SK-N-SH (cell line): ENCODE measurements at regions not wholly inside any gene's neighbourhood (a gene's known extent, or its start where the extent isn't known, plus 50 kb on each side); places are given as distances from the start of the nearest gene placed in this dataset.

Source experiments
- CHD2 ChIP-seq: fragments of 150-350 bp; IDR thresholded peaks from 2 replicates; pipeline ENCODE4 v1.6.1; 2018; ENCODE audit warnings: low read length; ENCODE audit not compliant: partially characterized antibody
- ELF1 ChIP-seq: IDR thresholded peaks from 2 replicates; pipeline ENCODE4 v1.4.0; 2012
- EP300 ChIP-seq, 2 experiments: IDR thresholded peaks; 2 replicates each; pipeline versions ENCODE4 v1.4.0 to v1.6.1; 2012; ENCODE audit warnings: borderline replicate concordance in 1 of 2, low read depth in 1 of 2, low read length in 1 of 2
- FOSL2 ChIP-seq: IDR thresholded peaks from 2 replicates; pipeline ENCODE4 v1.4.0; 2012; ENCODE audit warnings: low read depth, mild to moderate bottlenecking, moderate library complexity, borderline replicate concordance
- FOXJ3 ChIP-seq: sonication (generic); formaldehyde crosslinking; IDR thresholded peaks from 2 replicates; pipeline ENCODE4 v1.5.1; 2020; ENCODE audit warnings: mild to moderate bottlenecking, missing genetic modification reagents
- FOXM1 ChIP-seq: IDR thresholded peaks from 2 replicates; pipeline ENCODE4 v1.4.0; 2012; ENCODE audit warnings: low read depth, mild to moderate bottlenecking
- GABPA ChIP-seq: IDR thresholded peaks from 2 replicates; pipeline ENCODE4 v1.4.0; 2012; ENCODE audit warnings: low read depth, mild to moderate bottlenecking
- GATA2 ChIP-seq: sonication (generic); formaldehyde crosslinking; IDR thresholded peaks from 2 replicates; pipeline ENCODE4 v1.5.0; 2020; ENCODE audit warnings: mild to moderate bottlenecking, missing genetic modification reagents
- JUND ChIP-seq: IDR thresholded peaks from 2 replicates; pipeline ENCODE4 v1.4.0; 2012
- MXI1 ChIP-seq: IDR thresholded peaks from 2 replicates; pipeline ENCODE4 v1.6.1; 2012; ENCODE audit warnings: mild to moderate bottlenecking, low read depth, low read length, improper control_type of control experiment
- NFIC ChIP-seq: IDR thresholded peaks from 2 replicates; pipeline ENCODE4 v1.4.0; 2012; ENCODE audit warnings: borderline replicate concordance
- RAD21 ChIP-seq: IDR thresholded peaks from 2 replicates; pipeline ENCODE4 v1.6.1; 2012; ENCODE audit warnings: mild to moderate bottlenecking, low read length
- RXRA ChIP-seq: IDR thresholded peaks from 2 replicates; pipeline ENCODE4 v1.4.0; 2012; ENCODE audit warnings: low read depth, mild to moderate bottlenecking, borderline replicate concordance
- SIN3A ChIP-seq: IDR thresholded peaks from 2 replicates; pipeline ENCODE4 v1.6.1; 2012; ENCODE audit warnings: low read depth, mild to moderate bottlenecking, low read length, moderate library complexity, borderline replicate concordance
- TAF1 ChIP-seq: IDR thresholded peaks from 2 replicates; pipeline ENCODE4 v1.6.1; 2012; ENCODE audit warnings: low read depth, mild to moderate bottlenecking, low read length, moderate library complexity, borderline replicate concordance
- TCF12 ChIP-seq: IDR thresholded peaks from 2 replicates; pipeline ENCODE4 v1.4.0; 2012
- YY1 ChIP-seq: IDR thresholded peaks from 2 replicates; pipeline ENCODE4 v1.4.0; 2012; ENCODE audit warnings: low read depth, mild to moderate bottlenecking
- TF ChIP-seq, protein P1 (sequence below): IDR thresholded peaks from 2 replicates; pipeline ENCODE4 v1.6.1; 2012; ENCODE audit warnings: mild to moderate bottlenecking, low read depth, low read length, moderate library complexity
- TF ChIP-seq, protein P2 (sequence below): IDR thresholded peaks from 2 replicates; pipeline ENCODE4 v1.4.0; 2012; ENCODE audit warnings: low read depth
- TF ChIP-seq, protein P3 (sequence below): IDR thresholded peaks from 2 replicates; pipeline ENCODE4 v1.4.0; 2012; ENCODE audit warnings: low read depth, borderline replicate concordance
- TF ChIP-seq, protein P4 (sequence below): IDR thresholded peaks from 2 replicates; pipeline ENCODE4 v1.4.0; 2012; ENCODE audit warnings: low read depth, borderline replicate concordance
- TF ChIP-seq, protein P5 (sequence below): IDR thresholded peaks from 2 replicates; pipeline ENCODE4; 2012

DNA sequence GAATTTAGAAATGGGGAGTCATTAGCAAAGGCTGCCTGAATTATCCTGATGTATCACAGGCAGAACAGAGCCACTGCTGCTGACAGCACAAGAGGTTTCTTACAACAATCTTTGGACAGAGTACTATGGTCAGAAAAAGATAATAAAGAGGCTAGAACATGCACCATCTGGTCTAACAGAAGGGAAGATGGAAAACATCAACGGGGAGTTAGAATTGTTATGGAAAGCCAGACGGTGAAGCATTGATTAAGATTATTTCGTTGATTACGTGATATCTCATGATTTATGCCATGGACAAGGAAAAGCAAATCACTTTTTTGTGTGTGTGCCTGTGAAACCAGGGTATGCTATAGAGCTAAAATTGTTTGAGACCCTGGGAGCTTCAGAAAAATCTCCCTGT lies 409.4 kb upstream of the ETAA1 start (continued):
- TF ChIP-seq, protein P1, sequence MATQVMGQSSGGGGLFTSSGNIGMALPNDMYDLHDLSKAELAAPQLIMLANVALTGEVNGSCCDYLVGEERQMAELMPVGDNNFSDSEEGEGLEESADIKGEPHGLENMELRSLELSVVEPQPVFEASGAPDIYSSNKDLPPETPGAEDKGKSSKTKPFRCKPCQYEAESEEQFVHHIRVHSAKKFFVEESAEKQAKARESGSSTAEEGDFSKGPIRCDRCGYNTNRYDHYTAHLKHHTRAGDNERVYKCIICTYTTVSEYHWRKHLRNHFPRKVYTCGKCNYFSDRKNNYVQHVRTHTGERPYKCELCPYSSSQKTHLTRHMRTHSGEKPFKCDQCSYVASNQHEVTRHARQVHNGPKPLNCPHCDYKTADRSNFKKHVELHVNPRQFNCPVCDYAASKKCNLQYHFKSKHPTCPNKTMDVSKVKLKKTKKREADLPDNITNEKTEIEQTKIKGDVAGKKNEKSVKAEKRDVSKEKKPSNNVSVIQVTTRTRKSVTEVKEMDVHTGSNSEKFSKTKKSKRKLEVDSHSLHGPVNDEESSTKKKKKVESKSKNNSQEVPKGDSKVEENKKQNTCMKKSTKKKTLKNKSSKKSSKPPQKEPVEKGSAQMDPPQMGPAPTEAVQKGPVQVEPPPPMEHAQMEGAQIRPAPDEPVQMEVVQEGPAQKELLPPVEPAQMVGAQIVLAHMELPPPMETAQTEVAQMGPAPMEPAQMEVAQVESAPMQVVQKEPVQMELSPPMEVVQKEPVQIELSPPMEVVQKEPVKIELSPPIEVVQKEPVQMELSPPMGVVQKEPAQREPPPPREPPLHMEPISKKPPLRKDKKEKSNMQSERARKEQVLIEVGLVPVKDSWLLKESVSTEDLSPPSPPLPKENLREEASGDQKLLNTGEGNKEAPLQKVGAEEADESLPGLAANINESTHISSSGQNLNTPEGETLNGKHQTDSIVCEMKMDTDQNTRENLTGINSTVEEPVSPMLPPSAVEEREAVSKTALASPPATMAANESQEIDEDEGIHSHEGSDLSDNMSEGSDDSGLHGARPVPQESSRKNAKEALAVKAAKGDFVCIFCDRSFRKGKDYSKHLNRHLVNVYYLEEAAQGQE: no peak
- TF ChIP-seq, protein P2, sequence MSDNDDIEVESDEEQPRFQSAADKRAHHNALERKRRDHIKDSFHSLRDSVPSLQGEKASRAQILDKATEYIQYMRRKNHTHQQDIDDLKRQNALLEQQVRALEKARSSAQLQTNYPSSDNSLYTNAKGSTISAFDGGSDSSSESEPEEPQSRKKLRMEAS: no peak
- TF ChIP-seq FOXM1 (no peak), FOXJ3 (peak; percentile 77), SIN3A (no peak), CHD2 (peak; percentile 77), NFIC (no peak), GATA2 (CRISPR knock-in tag) (peak; percentile 95), EP300 (IDR thresholded peaks at IDR 0.05; ENCODE audit: borderline replicate concordance in 1 of 2, low read depth in 1 of 2, low read length in 1 of 2) (peak in 1 of 2 experiments; percentile 98; a peak in 2 of 4 replicates), GABPA (no peak), JUND (no peak), TCF12 (peak; percentile 48; the same call in 1 of the 2 replicates), YY1 (no peak), MXI1 (peak; percentile 59; the same call in 1 of the 2 replicates), TAF1 (no peak), RXRA (no peak), ELF1 (no peak), RAD21 (peak; percentile 27), FOSL2 (no peak)
- TF ChIP-seq, protein P3, sequence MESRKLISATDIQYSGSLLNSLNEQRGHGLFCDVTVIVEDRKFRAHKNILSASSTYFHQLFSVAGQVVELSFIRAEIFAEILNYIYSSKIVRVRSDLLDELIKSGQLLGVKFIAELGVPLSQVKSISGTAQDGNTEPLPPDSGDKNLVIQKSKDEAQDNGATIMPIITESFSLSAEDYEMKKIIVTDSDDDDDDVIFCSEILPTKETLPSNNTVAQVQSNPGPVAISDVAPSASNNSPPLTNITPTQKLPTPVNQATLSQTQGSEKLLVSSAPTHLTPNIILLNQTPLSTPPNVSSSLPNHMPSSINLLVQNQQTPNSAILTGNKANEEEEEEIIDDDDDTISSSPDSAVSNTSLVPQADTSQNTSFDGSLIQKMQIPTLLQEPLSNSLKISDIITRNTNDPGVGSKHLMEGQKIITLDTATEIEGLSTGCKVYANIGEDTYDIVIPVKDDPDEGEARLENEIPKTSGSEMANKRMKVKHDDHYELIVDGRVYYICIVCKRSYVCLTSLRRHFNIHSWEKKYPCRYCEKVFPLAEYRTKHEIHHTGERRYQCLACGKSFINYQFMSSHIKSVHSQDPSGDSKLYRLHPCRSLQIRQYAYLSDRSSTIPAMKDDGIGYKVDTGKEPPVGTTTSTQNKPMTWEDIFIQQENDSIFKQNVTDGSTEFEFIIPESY: no peak
- TF ChIP-seq, protein P4, sequence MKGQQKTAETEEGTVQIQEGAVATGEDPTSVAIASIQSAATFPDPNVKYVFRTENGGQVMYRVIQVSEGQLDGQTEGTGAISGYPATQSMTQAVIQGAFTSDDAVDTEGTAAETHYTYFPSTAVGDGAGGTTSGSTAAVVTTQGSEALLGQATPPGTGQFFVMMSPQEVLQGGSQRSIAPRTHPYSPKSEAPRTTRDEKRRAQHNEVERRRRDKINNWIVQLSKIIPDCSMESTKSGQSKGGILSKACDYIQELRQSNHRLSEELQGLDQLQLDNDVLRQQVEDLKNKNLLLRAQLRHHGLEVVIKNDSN: no peak
- TF ChIP-seq, protein P5, sequence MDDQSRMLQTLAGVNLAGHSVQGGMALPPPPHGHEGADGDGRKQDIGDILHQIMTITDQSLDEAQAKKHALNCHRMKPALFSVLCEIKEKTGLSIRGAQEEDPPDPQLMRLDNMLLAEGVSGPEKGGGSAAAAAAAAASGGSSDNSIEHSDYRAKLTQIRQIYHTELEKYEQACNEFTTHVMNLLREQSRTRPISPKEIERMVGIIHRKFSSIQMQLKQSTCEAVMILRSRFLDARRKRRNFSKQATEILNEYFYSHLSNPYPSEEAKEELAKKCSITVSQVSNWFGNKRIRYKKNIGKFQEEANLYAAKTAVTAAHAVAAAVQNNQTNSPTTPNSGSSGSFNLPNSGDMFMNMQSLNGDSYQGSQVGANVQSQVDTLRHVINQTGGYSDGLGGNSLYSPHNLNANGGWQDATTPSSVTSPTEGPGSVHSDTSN: no peak
- TF ChIP-seq, all 33 proteins: peak for 8
